HG03108 (cell line): ENCODE measurements at regions not wholly inside any gene's neighbourhood (a gene's known extent, or its start where the extent isn't known, plus 50 kb on each side); places are given as distances from the start of the nearest gene placed in this dataset.

Source experiments
- ATAC-seq: cut with Tn5 transposase; IDR thresholded peaks from one replicate; pipeline ENCODE4 v1.9.1; 2021; ENCODE audit warnings: moderate library complexity; ENCODE audit not compliant: unreplicated experiment

- ATAC-seq: no peak
Measured at GRCh38 chr3:99502871-99503270, 135.5 kb upstream of the COL8A1 start.

DNA sequence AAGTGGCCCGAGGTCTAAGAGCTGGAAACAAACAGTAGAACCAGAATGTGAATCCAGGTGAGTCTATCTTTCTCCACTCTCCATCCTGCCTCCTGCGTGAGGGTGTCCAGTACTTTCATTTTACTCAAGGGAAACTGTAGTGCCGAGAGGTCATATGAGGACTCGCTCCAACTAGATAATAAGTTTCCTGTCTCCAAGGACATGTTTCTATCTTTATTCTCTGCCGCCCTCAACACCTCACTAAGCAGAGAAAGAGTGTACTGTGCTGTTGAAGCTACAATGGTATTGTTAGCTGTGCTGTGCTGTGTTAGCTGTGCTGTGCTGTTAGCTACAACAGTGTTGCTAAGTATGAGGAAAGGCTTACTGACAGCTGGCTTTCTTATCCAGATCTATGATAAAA is 137.9 kb upstream of the COL8A1 start:
- ATAC-seq: no peak

- ATAC-seq: no peak
Measured at GRCh38 chr3:99499235-99500158, 138.9 kb upstream of the COL8A1 start.

- ATAC-seq: no peak
Measured at GRCh38 chr3:99498550-99499234, 139.7 kb upstream of the COL8A1 start.

DNA sequence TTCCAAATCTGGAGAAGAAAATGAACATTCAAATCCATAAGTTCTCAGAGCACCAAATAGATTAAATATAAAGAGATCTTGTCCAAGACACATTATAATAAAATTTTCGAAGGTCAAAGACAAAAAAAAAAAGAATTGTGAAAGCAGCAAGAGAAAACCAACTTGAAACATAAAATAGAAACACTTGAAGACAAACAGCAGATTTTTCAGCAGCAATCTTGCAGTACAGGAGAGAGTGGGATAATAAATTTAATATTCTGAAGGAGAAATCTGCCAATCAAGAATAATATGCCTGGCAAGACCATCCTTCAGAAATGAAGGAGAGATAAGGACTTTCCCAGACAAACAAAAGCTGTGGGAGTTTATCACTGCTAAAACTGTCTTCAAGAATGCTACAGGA is 150.5 kb upstream of the COL8A1 start:
- ATAC-seq: no peak

GRCh38 chr3:99485286-99485685 is 153.1 kb upstream of the COL8A1 start:
- no peak for ATAC-seq

GRCh38 chr3:99484871-99485270 is 153.5 kb upstream of the COL8A1 start:
- no peak for ATAC-seq

DNA sequence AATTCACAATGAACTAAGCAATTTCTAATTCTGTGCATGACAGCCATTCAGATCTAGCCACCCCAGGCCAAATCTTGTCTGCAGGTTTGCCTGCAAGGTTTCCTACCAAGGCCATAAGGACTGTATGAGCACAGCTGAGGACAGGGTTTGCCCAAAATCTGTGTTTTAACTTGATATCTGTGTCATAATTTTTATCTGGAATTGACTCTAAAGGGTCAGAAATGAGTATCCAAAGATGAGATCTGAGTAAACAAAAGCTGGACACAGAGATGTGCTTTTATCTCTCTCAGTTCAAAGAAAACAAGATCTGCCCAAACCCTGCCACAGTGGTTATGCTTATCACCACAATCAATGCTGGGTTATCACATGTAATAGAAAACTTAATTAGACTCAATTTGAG is 154.6 kb upstream of the COL8A1 start:
- ATAC-seq: no peak

DNA sequence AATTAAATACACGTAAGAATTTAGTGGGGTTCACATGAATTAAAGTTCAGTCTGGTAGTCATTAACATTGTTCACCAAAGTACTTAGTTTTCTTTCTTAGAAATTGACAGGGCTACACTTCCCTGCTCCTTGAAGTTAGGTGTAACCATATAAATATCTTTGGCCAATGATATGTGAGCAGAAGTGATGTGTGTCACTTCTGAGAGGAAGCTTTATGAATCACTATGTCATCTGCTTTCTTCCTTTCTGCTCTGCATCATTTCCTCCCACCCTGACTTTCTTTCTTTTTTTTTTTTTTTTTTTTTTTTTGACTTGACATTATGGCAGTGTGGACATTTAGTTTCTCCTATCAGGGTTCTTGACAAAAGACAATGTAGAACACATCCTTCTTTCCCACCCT is 156.2 kb upstream of the COL8A1 start:
- ATAC-seq: no peak

DNA sequence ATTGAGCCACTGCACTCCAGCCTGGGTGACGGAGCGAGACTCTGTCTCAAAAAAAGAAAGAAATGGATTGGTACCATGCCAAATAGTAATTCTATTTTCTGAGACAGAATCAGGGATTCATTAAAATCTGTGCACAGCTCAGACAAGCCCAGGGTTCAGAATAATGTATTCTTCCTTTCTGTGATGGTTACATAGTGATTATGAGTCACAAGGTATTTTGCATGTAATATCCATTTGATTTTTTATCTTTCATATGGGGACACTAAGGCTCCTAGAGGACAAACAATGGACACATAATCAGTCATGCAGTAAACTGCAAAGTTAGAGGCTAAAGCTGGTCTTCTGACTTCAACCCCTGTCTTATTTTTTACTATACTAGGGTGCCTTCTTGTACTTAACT is 156.8 kb upstream of the COL8A1 start:
- ATAC-seq: no peak

DNA sequence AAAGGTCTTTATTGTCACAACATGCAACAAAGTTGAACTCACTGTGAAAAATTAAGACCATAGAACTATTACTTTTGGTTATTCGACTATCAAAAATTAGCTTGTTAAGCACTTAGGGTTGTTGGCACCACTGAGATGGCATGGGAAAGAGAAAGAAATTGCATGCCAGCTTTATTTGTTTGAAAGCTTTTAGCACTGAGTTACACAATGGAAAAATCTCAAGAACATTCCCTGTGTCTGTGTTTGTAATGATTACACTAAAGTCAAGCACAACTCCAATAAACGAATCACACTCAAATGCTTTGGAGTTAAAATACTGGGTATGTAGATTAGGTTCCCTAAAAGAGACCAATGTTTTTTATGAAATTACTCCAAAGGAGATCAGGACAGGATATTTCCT is 158.6 kb upstream of the COL8A1 start:
- ATAC-seq: no peak

DNA sequence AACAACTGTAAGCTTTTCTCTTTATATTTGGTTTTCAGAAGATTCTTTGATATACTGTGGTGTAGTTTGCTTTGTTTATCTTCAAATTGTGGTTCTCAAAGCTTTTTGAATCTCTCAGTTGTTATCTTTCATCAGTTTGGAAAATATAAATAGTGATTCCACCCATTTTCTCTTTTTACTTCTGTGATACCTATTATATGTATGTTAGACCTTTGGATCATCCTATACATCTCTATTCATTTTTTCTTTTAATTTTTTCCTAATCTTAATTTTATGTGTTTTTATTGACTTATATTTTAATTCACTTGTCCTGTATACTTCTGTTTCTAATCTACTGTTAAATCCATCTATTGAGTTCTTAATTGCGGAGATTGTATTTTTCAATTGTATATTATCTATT is 160.7 kb upstream of the COL8A1 start:
- ATAC-seq: no peak

DNA sequence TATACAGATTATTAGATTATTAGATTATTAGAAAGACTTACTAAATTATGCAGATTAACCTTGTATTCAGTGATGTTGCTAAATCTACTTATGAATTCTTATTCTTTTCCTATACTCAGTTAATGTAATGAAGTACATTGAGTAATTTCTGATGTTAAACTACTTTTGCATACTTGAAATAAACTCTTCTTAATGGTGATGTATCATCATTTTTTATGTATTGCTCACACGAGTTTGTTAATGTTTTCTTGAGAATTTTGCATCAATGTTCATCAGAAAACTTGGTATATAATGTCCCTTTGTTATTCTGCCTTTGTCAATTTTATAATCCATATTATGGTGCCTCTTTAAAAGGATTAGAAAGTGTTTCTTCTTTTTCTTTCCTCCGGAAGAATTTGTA is 163.2 kb upstream of the COL8A1 start:
- no peak for ATAC-seq

- no peak for ATAC-seq
Measured at GRCh38 chr3:99474776-99475175, 163.6 kb upstream of the COL8A1 start.

DNA sequence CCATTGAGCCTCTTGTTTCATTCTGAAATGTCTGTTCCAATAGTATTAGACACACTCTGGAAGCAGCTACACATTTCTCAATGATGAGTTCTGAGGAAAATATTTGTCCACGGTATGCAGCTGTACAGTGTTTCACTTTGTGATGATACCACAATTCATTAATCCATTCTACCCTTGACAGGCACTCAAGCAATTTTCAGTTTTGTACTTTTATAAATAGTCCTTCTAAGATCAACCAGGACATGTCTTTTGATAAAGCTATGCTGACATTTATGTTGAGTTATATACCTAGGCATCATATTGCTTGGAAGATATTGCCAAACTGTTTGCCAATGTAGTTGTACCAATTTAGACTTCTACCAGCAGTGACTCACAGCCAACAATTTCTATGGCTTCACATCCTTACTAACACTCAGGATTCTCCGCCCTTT is 165.1 kb upstream of the COL8A1 start:
- ATAC-seq: no peak

DNA sequence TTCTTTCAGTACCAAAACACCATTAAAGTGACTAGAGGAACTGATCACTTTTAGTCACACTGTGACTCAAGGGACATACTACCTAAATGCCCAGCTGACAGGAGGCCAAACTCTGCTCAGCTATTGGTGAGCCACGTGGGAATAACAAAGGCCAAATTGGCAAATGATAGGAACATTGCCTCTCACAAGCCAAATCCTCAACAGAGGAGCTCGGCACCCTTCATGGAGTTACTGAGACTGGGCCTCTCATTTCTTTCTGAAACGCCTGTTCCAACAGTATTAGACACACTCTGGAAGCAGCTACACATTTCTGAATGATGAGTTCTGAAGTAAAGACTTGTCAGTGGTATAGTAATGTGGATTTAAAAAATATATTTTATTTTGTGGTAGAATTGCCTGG is 166.0 kb upstream of the COL8A1 start:
- no peak for ATAC-seq

- ATAC-seq: no peak
Measured at GRCh38 chr3:99471353-99472323, 166.8 kb upstream of the COL8A1 start.

DNA sequence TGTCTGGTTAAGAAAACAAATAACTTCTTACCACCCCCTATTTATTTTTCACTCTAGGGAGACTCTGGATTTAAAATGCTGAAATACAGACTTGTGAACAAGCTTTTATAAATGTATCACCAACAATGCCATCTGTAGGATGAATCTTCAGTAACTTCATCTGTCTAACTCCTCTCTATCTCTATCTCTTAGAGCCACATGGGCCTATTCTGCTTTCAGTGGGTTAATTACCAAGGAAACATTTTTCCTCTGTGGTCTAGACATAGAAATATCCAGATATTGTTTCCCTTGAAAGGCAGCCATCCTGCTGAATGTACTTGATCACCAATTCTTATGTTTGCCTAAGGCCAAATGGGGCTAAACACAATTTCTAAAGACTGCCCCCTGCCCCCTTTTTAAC is 167.6 kb upstream of the COL8A1 start:
- ATAC-seq: no peak

DNA sequence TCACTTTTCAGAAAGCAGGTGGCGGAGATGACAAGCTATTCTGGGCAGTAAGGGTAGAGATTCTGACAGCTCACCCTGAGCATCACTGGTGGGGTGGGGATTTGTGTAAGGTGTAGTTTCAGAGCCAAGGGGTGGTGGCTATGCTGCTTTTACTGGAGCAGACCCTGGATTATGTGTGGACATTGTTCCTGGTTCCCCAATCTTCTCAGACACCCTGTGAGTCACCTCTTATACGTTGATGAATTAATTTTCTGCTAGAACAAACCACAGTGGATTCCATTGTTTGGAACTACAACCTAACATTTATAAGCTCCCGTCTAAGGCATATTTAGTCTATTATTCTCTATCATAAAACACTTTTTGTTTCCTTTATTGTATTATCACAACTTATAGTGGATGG is 169.5 kb upstream of the COL8A1 start:
- no peak for ATAC-seq

- ATAC-seq: no peak
Measured at GRCh38 chr3:99467420-99467819, 171.0 kb upstream of the COL8A1 start.

GRCh38 chr3:99466331-99466730 is 172.1 kb upstream of the COL8A1 start:
- ATAC-seq: no peak
